IMR-90 (cell line): ENCODE measurements at regions not wholly inside any gene's neighbourhood (a gene's known extent, or its start where the extent isn't known, plus 50 kb on each side); places are given as distances from the start of the nearest gene placed in this dataset.

Experiments
- ATAC-seq: fragments of 200-7000 bp; cut with Tn5 transposase; 2 replicates; pipeline ENCODE4 v1.9.1; 2020; ENCODE audit warnings: low read depth, mild to moderate bottlenecking, moderate library complexity
- BruUV-seq: library from RNA; stranded (reverse); fragments of 400-500 nt; replicated peaks from 2 replicates; lab custom pipeline; 2021; lab: Mats Ljungman, UMichigan
- CTCF ChIA-PET: fragments of 300-600 bp; formaldehyde crosslinking; extraction: SDS; loops from one replicate; lab custom pipeline; 2021; ENCODE audit warnings: antibody characterized with exemption; lab: Yijun Ruan, JAX
- POLR2A ChIA-PET: fragments of 300-600 bp; sonication (Branson Sonifier 250); formaldehyde crosslinking; loops from one replicate; lab custom pipeline; 2022; ENCODE audit warnings: antibody characterized with exemption; ENCODE audit not compliant: unreplicated experiment; lab: Charles Lee
- DNase-seq: peaks from one replicate; pipeline ENCODE4 v3.0.0; 2013
- H2AFZ ChIP-seq: replicated peaks from 2 replicates; pipeline ENCODE3; 2013; ENCODE audit warnings: low read length, mild to moderate bottlenecking; ENCODE audit not compliant: poor library complexity
- H2AK5ac ChIP-seq: 2 replicates; pipeline ENCODE4 v1.6.1; 2013; ENCODE audit warnings: low read depth, low read length, inconsistent platforms
- H2AK9ac ChIP-seq: replicated peaks from 2 replicates; pipeline ENCODE3; 2013; ENCODE audit warnings: mild to moderate bottlenecking, low read depth, low read length, moderate library complexity; ENCODE audit not compliant: poor library complexity
- H2BK120ac ChIP-seq: 2 replicates; pipeline ENCODE4 v1.6.1; 2013; ENCODE audit warnings: low read depth, low read length, inconsistent platforms
- H2BK15ac ChIP-seq: 3 replicates; pipeline ENCODE4 v1.6.1; 2013; ENCODE audit warnings: low read depth, low read length, inconsistent platforms
- H2BK20ac ChIP-seq: 2 replicates; pipeline ENCODE4 v1.6.1; 2013; ENCODE audit warnings: low read depth, mild to moderate bottlenecking, inconsistent platforms, low read length, moderate library complexity
- H2BK5ac ChIP-seq: 2 replicates; pipeline ENCODE4 v1.6.1; 2013; ENCODE audit warnings: mild to moderate bottlenecking, low read depth, low read length, inconsistent platforms; ENCODE audit not compliant: poor library complexity, severe bottlenecking
- H3K14ac ChIP-seq: replicated peaks from 2 replicates; pipeline ENCODE4 v1.6.1; 2013; ENCODE audit warnings: low read depth, low read length, inconsistent platforms
- H3K18ac ChIP-seq: 2 replicates; pipeline ENCODE4 v1.6.1; 2013; ENCODE audit warnings: low read depth, low read length, control low read depth
- H3K23ac ChIP-seq: 2 replicates; pipeline ENCODE4 v1.6.1; 2013; ENCODE audit warnings: low read depth, low read length, inconsistent platforms
- H3K27ac ChIP-seq: 2 replicates; pipeline ENCODE4 v1.5.1; 2013; ENCODE audit warnings: mild to moderate bottlenecking, control low read depth, low read length; ENCODE audit not compliant: insufficient read depth
- H3K27me3 ChIP-seq: 2 replicates; pipeline ENCODE4 v1.6.1; 2013; ENCODE audit warnings: low read length; ENCODE audit not compliant: control insufficient read depth, insufficient read depth
- H3K36me3 ChIP-seq: 2 replicates; pipeline ENCODE4 v1.6.1; 2013; ENCODE audit warnings: low read length, mixed read lengths; ENCODE audit not compliant: control insufficient read depth, insufficient read depth
- H3K4ac ChIP-seq: 2 replicates; pipeline ENCODE4 v1.6.1; 2013; ENCODE audit warnings: low read depth, low read length, inconsistent platforms
- H3K4me1 ChIP-seq: 2 replicates; pipeline ENCODE4 v1.6.1; 2013; ENCODE audit warnings: low read length, mixed read lengths; ENCODE audit not compliant: control insufficient read depth, insufficient read depth
- H3K4me2 ChIP-seq: 2 replicates; pipeline ENCODE4 v1.6.1; 2013; ENCODE audit warnings: low read depth, mild to moderate bottlenecking, control low read depth, low read length, moderate library complexity
- H3K4me3 ChIP-seq: 2 replicates; pipeline ENCODE4 v1.5.1; 2013; ENCODE audit warnings: low read depth, mild to moderate bottlenecking, control low read depth, low read length, moderate library complexity; ENCODE audit not compliant: insufficient read depth
- H3K56ac ChIP-seq: 2 replicates; pipeline ENCODE4 v1.6.1; 2013; ENCODE audit warnings: low read length, inconsistent platforms; ENCODE audit not compliant: insufficient read depth; ENCODE audit errors: extremely low read depth
- H3K79me1 ChIP-seq, 2 experiments: 2 replicates each; pipeline ENCODE4 v1.6.1; 2013; ENCODE audit warnings: low read length in 2 of 2, inconsistent platforms in 1 of 2, low read depth in 1 of 2
- H3K9ac ChIP-seq: 2 replicates; pipeline ENCODE4 v1.6.1; 2013; ENCODE audit warnings: low read depth, low read length, control low read depth
- H3K9me1 ChIP-seq: 2 replicates; pipeline ENCODE4 v1.6.1; 2013; ENCODE audit warnings: low read length, inconsistent platforms; ENCODE audit not compliant: insufficient read depth
- H3K9me3 ChIP-seq: 2 replicates; pipeline ENCODE4 v1.6.1; 2013; ENCODE audit warnings: low read length; ENCODE audit not compliant: control insufficient read depth, insufficient read depth
- H4K20me1 ChIP-seq: 2 replicates; pipeline ENCODE4 v1.6.1; 2013; ENCODE audit warnings: low read length, inconsistent platforms; ENCODE audit not compliant: insufficient read depth
- H4K5ac ChIP-seq: 2 replicates; pipeline ENCODE4 v1.6.1; 2013; ENCODE audit warnings: mild to moderate bottlenecking, low read depth, low read length, control low read depth
- H4K8ac ChIP-seq, 2 experiments: 2 replicates each; pipeline ENCODE4 v1.6.1; 2013; ENCODE audit warnings: low read depth in 2 of 2, low read length in 2 of 2, control low read depth in 1 of 2, inconsistent platforms in 1 of 2
- H4K91ac ChIP-seq: 2 replicates; pipeline ENCODE4 v1.6.1; 2013; ENCODE audit warnings: low read depth, low read length, inconsistent platforms; ENCODE audit not compliant: insufficient read depth
- BHLHE40 ChIP-seq: fragments of 150-350 bp; IDR thresholded peaks from 2 replicates; pipeline ENCODE4 v1.6.1; 2016; ENCODE audit warnings: mild to moderate bottlenecking, low read depth, low read length
- CEBPB ChIP-seq: IDR thresholded peaks from 2 replicates; pipeline ENCODE4 v1.6.1; 2012; ENCODE audit warnings: low read depth, low read length, improper control_type of control experiment
- CHD1 ChIP-seq: IDR thresholded peaks from 2 replicates; pipeline ENCODE4 v1.6.1; 2012; ENCODE audit warnings: low read depth, low read length, improper control_type of control experiment
- FOS ChIP-seq: fragments of 150-350 bp; IDR thresholded peaks from 2 replicates; pipeline ENCODE4 v1.6.1; 2016; ENCODE audit warnings: low read depth, low read length
- MAFK ChIP-seq: IDR thresholded peaks from 2 replicates; pipeline ENCODE4 v1.6.1; 2012; ENCODE audit warnings: low read depth, low read length, improper control_type of control experiment
- MAZ ChIP-seq: IDR thresholded peaks from 2 replicates; pipeline ENCODE4 v1.6.1; 2012; ENCODE audit warnings: low read depth, mild to moderate bottlenecking, low read length, improper control_type of control experiment, moderate library complexity, borderline replicate concordance
- MXI1 ChIP-seq: IDR thresholded peaks from 2 replicates; pipeline ENCODE4 v1.6.1; 2012; ENCODE audit warnings: low read depth, mild to moderate bottlenecking, low read length, moderate library complexity, borderline replicate concordance
- NFE2L2 ChIP-seq: fragments of 150-350 bp; IDR thresholded peaks from 2 replicates; pipeline ENCODE4 v1.6.1; 2016; ENCODE audit warnings: low read depth, mild to moderate bottlenecking, low read length
- POLR2A ChIP-seq: IDR thresholded peaks from 2 replicates; pipeline ENCODE4 v1.6.1; 2012; ENCODE audit warnings: mild to moderate bottlenecking, low read depth, low read length
- RAD21 ChIP-seq: IDR thresholded peaks from 2 replicates; pipeline ENCODE4 v1.6.1; 2012; ENCODE audit warnings: low read length, improper control_type of control experiment
- RCOR1 ChIP-seq: IDR thresholded peaks from 2 replicates; pipeline ENCODE4 v1.6.1; 2012; ENCODE audit warnings: mild to moderate bottlenecking, low read length, improper control_type of control experiment; ENCODE audit not compliant: insufficient replicate concordance
- RFX5 ChIP-seq: IDR thresholded peaks from 2 replicates; pipeline ENCODE4 v1.8.0; 2012; ENCODE audit warnings: low read depth, mild to moderate bottlenecking, low read length, moderate library complexity
- SMC3 ChIP-seq: fragments of 150-350 bp; IDR thresholded peaks from 2 replicates; pipeline ENCODE4 v1.6.1; 2016; ENCODE audit warnings: low read depth, mild to moderate bottlenecking, antibody characterized with exemption, low read length, moderate library complexity
- WGBS, 2 experiments: methylation state at CpG; one replicate each; pipeline versions ENCODE4 v1.1.5 to v1.1.7; 2013; ENCODE audit warnings: missing lambda C conversion rate in 2 of 2; ENCODE audit not compliant: insufficient read length in 1 of 2; ENCODE audit errors: extremely low coverage in 2 of 2; 5-methylcytosine and 5-hydroxymethylcytosine counted together
- dilution Hi-C: fragments of 300-500 bp; cut with HindIII; formaldehyde crosslinking; loops from one replicate; pipeline ENCODE4 v1.14.3; 2018; ENCODE audit warnings: low sequenced_read_pairs; ENCODE audit not compliant: unreplicated experiment
- in situ Hi-C: fragments of 300-500 bp; cut with MboI; formaldehyde crosslinking; loops from 3 replicates; pipeline ENCODE4 v1.14.3; 2019; ENCODE audit warnings: low sequenced_read_pairs, inconsistent platforms, mixed read lengths
- intact Hi-C: fragments of 100-400 bp; cut with micrococcal nuclease; formaldehyde crosslinking; loops from 2 replicates; pipeline ENCODE4 v1.10.0; 2022
- TF ChIP-seq, protein P1 (sequence below): conservative IDR thresholded peaks from 2 replicates; pipeline ENCODE4 v1.5.1; 2012; ENCODE audit warnings: mild to moderate bottlenecking, low read depth, low read length, improper control_type of control experiment
- TF ChIP-seq, protein P2 (sequence below): fragments of 150-350 bp; IDR thresholded peaks from 2 replicates; pipeline ENCODE4 v1.6.1; 2016; ENCODE audit warnings: low read depth, mild to moderate bottlenecking, low read length, moderate library complexity, borderline replicate concordance
- TF ChIP-seq, protein P3 (sequence below): fragments of 150-350 bp; IDR thresholded peaks from 2 replicates; pipeline ENCODE4 v1.6.1; 2017; ENCODE audit warnings: mild to moderate bottlenecking, antibody characterized with exemption, low read length, low read depth

DNA sequence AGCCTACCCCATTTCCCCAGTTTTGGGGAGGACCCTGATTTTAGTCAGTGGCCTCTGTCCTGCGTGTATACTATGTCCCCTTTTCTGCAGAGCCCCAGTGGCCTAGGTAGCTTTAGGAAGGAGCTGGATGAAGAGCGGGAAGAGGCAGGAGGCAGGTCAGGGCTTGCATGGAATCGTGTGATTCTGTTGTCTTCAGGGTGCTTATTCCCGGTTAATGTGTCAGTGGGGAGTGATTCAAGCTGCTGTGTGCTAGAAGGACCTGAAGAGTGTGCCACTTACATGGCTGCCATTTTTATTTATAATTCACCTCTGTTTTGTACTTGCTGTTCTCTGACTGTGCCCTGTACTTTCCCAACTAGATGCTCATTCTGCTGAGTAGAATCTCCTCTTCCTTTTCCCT lies 127.3 kb upstream of the AMOT start:
- ChIA-PET CTCF (no interaction called here), POLR2A (no interaction called here)
- H3K9ac ChIP-seq, result no peak overlapping the region
- no peak overlapping the region for H2BK20ac ChIP-seq
- no peaks in the 10 kb centered on the region for H3K27me3 ChIP-seq
- H3K27ac ChIP-seq, result no peak overlapping the region
- no peaks in the 10 kb centered on the region for H3K9me1 ChIP-seq
- H3K4ac ChIP-seq, result no peak overlapping the region
- H3K9me3 ChIP-seq, result no peaks in the 10 kb centered on the region
- no peak overlapping the region for H3K18ac ChIP-seq
- H3K4me1 ChIP-seq, result no peaks in the 10 kb centered on the region
- no peak for DNase-seq
- H4K91ac ChIP-seq, result no peak overlapping the region
- no peak overlapping the region for H3K4me3 ChIP-seq
- H2AFZ ChIP-seq, result no peak overlapping the region
- H3K79me1 ChIP-seq, result no peaks in the 10 kb centered on the region
- BruUV-seq, result no TSS peak
- no peak for ATAC-seq
- no peak overlapping the region for H4K8ac ChIP-seq
- H3K56ac ChIP-seq, result no peak overlapping the region
- H2BK5ac ChIP-seq, result no peak overlapping the region
- H3K23ac ChIP-seq, result no peak overlapping the region
- dilution Hi-C loops, result no loop called here
- H2BK120ac ChIP-seq, result no peak overlapping the region
- H2BK15ac ChIP-seq, result no peak overlapping the region
- H4K5ac ChIP-seq, result no peak overlapping the region
- intact Hi-C loops, result no loop called here
- in situ Hi-C loops, result no loop called here
- TF ChIP-seq, protein P1, sequence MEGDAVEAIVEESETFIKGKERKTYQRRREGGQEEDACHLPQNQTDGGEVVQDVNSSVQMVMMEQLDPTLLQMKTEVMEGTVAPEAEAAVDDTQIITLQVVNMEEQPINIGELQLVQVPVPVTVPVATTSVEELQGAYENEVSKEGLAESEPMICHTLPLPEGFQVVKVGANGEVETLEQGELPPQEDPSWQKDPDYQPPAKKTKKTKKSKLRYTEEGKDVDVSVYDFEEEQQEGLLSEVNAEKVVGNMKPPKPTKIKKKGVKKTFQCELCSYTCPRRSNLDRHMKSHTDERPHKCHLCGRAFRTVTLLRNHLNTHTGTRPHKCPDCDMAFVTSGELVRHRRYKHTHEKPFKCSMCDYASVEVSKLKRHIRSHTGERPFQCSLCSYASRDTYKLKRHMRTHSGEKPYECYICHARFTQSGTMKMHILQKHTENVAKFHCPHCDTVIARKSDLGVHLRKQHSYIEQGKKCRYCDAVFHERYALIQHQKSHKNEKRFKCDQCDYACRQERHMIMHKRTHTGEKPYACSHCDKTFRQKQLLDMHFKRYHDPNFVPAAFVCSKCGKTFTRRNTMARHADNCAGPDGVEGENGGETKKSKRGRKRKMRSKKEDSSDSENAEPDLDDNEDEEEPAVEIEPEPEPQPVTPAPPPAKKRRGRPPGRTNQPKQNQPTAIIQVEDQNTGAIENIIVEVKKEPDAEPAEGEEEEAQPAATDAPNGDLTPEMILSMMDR, result no peak
- TF ChIP-seq NFE2L2 (no peak), MXI1 (no peak), FOS (no peak), RCOR1 (no peak), SMC3 (no peak), CEBPB (no peak), RFX5 (no peak), BHLHE40 (no peak), CHD1 (no peak), POLR2A (no peak), RAD21 (no peak), MAZ (no peak), MAFK (no peak)
- TF ChIP-seq, protein P2, sequence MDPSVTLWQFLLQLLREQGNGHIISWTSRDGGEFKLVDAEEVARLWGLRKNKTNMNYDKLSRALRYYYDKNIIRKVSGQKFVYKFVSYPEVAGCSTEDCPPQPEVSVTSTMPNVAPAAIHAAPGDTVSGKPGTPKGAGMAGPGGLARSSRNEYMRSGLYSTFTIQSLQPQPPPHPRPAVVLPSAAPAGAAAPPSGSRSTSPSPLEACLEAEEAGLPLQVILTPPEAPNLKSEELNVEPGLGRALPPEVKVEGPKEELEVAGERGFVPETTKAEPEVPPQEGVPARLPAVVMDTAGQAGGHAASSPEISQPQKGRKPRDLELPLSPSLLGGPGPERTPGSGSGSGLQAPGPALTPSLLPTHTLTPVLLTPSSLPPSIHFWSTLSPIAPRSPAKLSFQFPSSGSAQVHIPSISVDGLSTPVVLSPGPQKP, result no peak
- TF ChIP-seq, protein P3, sequence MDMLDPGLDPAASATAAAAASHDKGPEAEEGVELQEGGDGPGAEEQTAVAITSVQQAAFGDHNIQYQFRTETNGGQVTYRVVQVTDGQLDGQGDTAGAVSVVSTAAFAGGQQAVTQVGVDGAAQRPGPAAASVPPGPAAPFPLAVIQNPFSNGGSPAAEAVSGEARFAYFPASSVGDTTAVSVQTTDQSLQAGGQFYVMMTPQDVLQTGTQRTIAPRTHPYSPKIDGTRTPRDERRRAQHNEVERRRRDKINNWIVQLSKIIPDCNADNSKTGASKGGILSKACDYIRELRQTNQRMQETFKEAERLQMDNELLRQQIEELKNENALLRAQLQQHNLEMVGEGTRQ, result no peak
- no peaks in the 10 kb centered on the region for H3K36me3 ChIP-seq
- H4K20me1 ChIP-seq, result no peaks in the 10 kb centered on the region
- no peak overlapping the region for H2AK9ac ChIP-seq
- H3K4me2 ChIP-seq, result no peak overlapping the region
- WGBS, 2 experiments, result no CpG with 5 or more reads among the region's 4 CpGs
- H2AK5ac ChIP-seq, result no peak overlapping the region
- no peak overlapping the region for H3K14ac ChIP-seq
